ENCODE measurements at regions not wholly inside any gene's neighbourhood (a gene's known extent, or its start where the extent isn't known, plus 50 kb on each side); places are given as distances from the start of the nearest gene placed in this dataset.

DNA sequence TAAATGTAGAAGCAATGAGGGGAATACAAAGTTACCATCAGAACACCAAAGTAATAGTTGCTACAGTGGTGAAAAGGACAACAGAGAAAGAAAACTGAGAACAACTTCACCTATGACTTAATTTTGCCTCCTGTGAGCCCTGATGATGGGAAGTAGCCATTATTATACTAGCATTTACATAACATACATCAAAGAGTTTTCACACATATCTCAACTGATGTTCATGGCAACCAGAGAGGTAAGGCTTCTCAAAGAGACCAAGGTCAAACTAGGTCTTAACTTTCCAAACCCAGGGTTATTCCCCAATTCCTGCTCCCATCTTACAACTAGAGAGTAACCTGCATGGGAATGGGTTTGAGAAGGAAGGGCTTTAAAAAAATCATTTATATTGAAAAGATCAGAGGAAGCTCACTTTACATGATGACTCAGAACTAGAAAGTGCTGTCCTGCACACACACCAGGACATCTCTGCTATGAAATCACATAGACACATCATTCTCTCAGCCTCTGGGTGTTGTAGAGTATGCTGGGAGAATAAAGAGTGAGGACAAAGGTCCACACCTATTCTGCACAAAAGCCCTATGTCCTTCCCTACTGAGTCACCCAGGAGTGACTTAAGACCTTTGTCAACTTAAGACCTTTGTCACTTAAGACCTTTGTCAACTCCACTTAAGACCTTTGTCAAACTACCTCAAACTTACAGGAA, 179.7 kb downstream of the TNFSF18 start:
- no peak for TF ChIP-seq POLR2AphosphoS5 (IDR thresholded peaks at IDR 0.05; ENCODE audit: borderline replicate concordance, low read depth, low read length)
- TF ChIP-seq EZH2 (IDR thresholded peaks at IDR 0.05): no peak

Measured in SK-N-MC (cell line).